ENCODE measurements at regions not wholly inside any gene's neighbourhood (a gene's known extent, or its start where the extent isn't known, plus 50 kb on each side); places are given as distances from the start of the nearest gene placed in this dataset.

DNA sequence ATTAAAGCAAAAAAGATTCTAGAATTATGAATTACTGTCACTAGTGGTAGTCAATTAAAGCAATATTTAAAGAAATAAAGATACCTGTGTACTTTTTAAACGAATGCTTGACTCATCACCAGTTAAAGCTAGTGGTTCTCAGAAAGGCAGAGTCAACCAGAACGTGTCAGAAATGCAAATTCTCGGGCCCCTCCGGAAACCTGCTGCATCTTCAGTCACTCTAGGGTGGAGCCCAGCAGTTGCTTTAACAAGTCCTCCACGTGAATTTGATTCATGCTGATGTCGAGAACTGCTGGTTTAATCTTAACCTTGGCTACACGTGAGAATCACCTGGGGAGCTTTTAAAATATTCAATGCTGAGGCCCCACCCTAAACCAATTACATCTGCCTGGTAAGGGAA lies 169.8 kb upstream of the SDK2 start:
- Histone ChIP-seq H3K9me3 (ENCODE audit: low read length) (no peaks in the 10 kb centered on the region), H3K4me2 (ENCODE audit: low read length) (no peak overlapping the region), H3K27me3 (ENCODE audit: insufficient read depth, low read depth, low read length) (no peaks in the 10 kb centered on the region), H4K20me1 (ENCODE audit: insufficient read depth) (no peaks in the 10 kb centered on the region), H3K9ac (ENCODE audit: low read length) (no peak overlapping the region), H3K27ac (ENCODE audit: low read length) (no peak overlapping the region), H3K36me3 (ENCODE audit: insufficient read depth, low read length) (no peaks in the 10 kb centered on the region), H3K79me2 (replicated peaks; ENCODE audit: insufficient read depth, low read length) (no peaks in the 10 kb centered on the region), H3K9me2 (ENCODE audit: insufficient read depth, low read length) (no peaks in the 10 kb centered on the region), H3F3A (ENCODE audit: insufficient read depth, low read length, poor library complexity, severe bottlenecking) (no peaks in the 10 kb centered on the region), H2AFZ (ENCODE audit: low read depth, low read length) (no peak overlapping the region), H3K4me3 (ENCODE audit: low read length) (no peak overlapping the region)
- TF ChIP-seq EP300 (conservative IDR thresholded peaks at IDR 0.05; ENCODE audit: poor library complexity, severe bottlenecking) (no peak), SMC3 (conservative IDR thresholded peaks at IDR 0.05; ENCODE audit: poor library complexity) (no peak), MXI1 (conservative IDR thresholded peaks at IDR 0.05; ENCODE audit: poor library complexity, severe bottlenecking) (no peak), CTCF (IDR thresholded peaks at IDR 0.05; ENCODE audit: poor library complexity, severe bottlenecking) (no peak), REST (IDR thresholded peaks at IDR 0.05; ENCODE audit: borderline replicate concordance) (no peak), TAF1 (IDR thresholded peaks at IDR 0.05; ENCODE audit: low read depth) (no peak), RAD21 (conservative IDR thresholded peaks at IDR 0.05) (no peak)

DNA sequence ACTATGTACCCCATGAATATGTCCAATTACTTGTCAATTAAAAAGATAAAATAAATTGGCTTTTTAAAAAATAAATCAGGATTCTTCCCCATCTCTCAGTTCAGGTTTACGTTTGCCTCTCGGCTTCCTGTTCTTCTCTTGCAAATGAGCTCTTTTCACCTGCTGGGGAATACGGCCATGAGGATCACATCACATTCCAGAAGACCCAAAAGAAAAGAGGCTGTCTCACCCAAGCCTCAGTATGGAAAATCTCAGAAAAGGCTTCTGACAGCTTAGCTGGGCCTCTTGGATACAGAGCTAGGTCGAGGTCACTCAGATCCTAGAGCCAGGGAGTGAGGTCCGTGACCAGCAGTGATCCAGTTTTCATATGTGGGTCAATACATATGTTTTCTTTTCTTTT lies 171.2 kb upstream of the SDK2 start:
- Histone ChIP-seq H3K4me2 (ENCODE audit: low read length) (no peak overlapping the region), H2AFZ (ENCODE audit: low read depth, low read length) (no peak overlapping the region), H3K27me3 (ENCODE audit: insufficient read depth, low read depth, low read length) (no peaks in the 10 kb centered on the region), H3K4me3 (ENCODE audit: low read length) (no peak overlapping the region), H3F3A (ENCODE audit: insufficient read depth, low read length, poor library complexity, severe bottlenecking) (no peaks in the 10 kb centered on the region), H3K9me2 (ENCODE audit: insufficient read depth, low read length) (no peaks in the 10 kb centered on the region), H3K79me2 (replicated peaks; ENCODE audit: insufficient read depth, low read length) (no peaks in the 10 kb centered on the region), H3K9me3 (ENCODE audit: low read length) (no peaks in the 10 kb centered on the region), H3K36me3 (ENCODE audit: insufficient read depth, low read length) (no peaks in the 10 kb centered on the region), H4K20me1 (ENCODE audit: insufficient read depth) (no peaks in the 10 kb centered on the region), H3K27ac (ENCODE audit: low read length) (no peak overlapping the region), H3K9ac (ENCODE audit: low read length) (no peak overlapping the region)
- TF ChIP-seq REST (IDR thresholded peaks at IDR 0.05; ENCODE audit: borderline replicate concordance) (no peak), POLR2AphosphoS5 (IDR thresholded peaks at IDR 0.05) (no peak), EZH2 (IDR thresholded peaks at IDR 0.05; ENCODE audit: borderline replicate concordance, insufficient read depth, low read length, poor library complexity, severe bottlenecking) (no peak), EP300 (conservative IDR thresholded peaks at IDR 0.05; ENCODE audit: poor library complexity, severe bottlenecking) (no peak)

Data from neural cell (in vitro differentiated cells).